Right ventricle myocardium superior (tissue), 1 donor: ENCODE measurements at regions not wholly inside any gene's neighbourhood (a gene's known extent, or its start where the extent isn't known, plus 50 kb on each side); places are given as distances from the start of the nearest gene placed in this dataset.
"Not testable (repeated sequence)": the region's sequence is repeated elsewhere in the genome, so short reads cannot be mapped to it uniquely, and the experiment has no call there.

Experiments
- ATAC-seq: fragments of 200-7000 bp; cut with Tn5 transposase; one replicate; pipeline ENCODE4 v1.9.1; 2020; ENCODE audit warnings: mild to moderate bottlenecking; ENCODE audit not compliant: poor library complexity
- DNase-seq: peaks from one replicate; pipeline ENCODE4 v3.0.0-alpha.2; 2020
- intact Hi-C: fragments of 100-400 bp; cut with DNase I; formaldehyde crosslinking; loops from one replicate; pipeline ENCODE4 v1.11.2; 2022
- donor health status: DM: no; HTN: yes; CAD: no; lungs with severe emphysema.

DNA sequence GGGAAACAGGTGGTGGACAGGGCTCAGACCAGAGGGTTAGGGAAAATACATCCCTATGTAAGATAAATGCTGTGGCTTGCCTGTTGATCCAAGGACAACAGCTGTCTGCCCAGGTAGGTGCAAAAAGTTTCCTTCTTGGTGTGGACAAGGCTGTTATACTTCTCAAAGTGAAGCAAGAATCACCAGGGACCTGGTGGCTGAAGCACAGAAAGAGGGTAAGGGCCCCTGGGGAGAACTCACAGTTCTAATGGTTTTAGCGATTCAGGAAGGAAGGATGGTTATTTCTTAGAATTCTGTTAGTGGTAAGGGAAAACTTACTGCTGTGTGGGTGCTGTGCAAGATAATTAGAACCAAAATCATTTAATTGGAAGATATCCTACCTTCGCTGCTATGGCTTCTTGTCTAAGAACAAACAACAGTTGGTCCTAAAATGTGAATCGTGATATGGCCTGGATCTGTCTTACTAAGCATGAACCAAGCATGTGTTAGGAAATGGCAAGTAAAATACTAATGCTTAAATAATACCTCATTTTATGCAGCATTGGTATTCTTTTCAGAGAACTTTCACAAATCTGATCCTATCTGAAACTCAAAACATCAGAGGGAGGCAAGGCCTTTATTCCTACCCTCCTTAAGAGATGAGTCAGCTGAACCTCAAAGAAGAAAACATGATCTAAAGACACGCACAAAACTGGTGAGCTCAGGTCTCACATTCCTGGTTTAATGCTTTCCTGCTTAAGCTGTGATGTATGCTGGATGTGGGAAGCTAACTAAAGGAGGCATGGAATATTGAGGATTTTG, 159.2 kb upstream of the THUMPD2 start:
- DNase-seq (no peak), ATAC-seq (no peak)
- intact Hi-C loops = no loop called here

DNA sequence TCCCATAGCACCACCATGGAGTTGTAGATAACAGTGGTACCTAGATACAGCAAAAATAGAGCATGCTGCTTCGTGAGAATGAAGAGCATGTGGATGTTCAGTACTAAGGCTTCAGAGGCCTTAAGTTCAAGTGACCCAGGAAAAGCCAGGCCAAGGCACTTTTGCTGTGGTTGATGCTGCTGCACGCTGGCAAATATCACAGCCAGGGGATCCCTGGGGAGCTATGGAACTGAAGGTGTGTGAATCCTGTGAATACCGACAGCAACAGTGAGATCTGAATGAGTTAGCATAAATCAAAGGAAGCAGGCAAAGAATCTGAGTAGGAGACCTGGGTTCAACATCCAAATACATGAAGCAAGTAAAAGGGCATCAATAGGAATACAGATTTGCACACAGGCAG, 158.6 kb upstream of the THUMPD2 start:
- ATAC-seq (no peak), DNase-seq (no peak)
- intact Hi-C loops = no loop called here

DNA sequence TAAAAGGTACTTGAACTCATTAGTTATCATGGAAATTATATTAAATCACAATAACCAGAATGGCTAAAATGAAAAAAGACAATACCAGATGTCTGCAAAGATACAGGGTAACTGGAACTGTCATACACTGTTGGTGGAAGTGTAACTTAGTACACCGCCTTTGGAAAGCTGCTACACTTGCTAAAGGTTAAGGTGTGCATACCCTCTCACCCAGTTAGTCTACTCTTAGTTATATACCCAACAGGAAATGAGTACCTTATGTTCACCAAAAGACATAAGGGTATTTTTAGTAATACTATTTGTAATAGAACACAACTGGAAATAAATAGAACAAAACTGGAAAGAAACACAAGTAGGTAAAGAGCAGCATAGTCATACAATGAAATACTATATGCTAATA, 155.8 kb upstream of the THUMPD2 start:
- intact Hi-C loops = no loop called here
- no peak for ATAC-seq
- DNase-seq = no peak

DNA sequence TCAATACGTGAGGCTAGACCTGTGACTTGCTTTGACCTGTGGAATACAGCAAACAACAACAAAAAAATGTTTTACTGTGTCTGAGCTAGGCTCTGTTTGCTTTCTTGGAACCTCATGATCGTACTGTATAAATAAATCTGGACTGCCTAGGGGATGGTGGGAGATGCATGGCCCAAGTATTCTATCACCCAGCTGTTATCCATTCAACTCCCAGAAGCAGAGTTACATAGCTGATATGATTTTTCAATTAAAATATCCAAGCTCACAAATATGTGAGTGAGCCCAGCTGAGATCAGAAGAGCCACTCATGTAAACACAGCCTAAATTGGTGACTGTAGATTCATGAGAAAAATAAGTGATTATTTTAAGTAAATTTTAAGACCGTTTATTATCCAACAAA, 154.1 kb upstream of the THUMPD2 start:
- DNase-seq (no peak), ATAC-seq (no peak)
- intact Hi-C loops = no loop called here

DNA sequence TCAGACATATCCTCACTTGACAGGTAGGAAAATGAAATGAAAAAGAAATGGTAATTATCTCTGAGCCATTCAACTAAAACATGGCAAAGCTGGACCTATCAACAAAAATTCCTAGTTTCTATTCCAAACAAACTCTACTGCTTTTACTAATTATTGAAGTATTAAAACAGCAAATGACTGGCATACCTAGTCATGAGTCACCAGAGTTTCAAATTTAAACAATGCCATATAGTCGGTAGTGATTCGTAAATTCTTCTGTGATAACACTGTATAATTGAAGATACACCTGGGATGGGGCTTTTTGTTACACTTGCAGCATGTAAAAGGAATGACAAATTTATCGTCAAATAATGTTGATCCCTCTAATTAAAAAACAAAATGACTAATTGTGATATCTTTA, 153.1 kb upstream of the THUMPD2 start:
- no peak for DNase-seq
- no peak for ATAC-seq
- intact Hi-C loops = no loop called here

DNA sequence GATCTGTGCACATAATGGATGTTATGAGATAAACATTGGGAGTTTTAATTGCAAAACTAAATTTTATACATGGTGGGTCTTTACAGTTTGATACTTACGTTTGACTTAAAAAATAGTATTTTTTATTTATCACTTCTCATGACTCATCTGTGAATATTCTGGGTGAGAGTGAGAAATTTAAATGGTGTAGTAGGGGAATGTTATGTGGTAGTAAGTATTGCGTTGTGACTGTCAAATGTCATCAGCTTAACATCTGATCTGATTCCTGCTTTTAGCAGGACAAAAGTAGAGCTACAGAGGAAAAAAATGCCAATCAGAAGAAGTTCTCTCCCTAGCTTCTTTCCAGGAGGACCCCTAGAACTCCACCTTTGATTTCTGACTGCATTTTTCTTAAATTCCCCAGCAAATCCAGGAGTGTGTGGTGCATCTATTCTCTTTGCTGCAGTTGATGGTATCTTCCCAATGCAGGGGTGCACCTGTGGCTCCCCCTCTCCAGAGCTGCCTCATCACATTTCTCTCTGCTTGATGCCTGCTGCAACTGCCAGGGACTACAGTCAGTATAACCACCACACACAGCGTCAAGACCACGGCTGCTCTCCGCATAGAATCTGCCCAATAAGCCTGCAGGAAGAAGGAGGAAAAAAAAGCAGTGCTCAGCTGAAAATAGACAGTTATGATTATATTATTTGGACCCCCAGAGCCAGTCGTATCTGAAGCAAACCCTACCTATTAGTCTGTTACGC, 151.3 kb upstream of the THUMPD2 start:
- ATAC-seq = no peak
- no peak for DNase-seq

DNA sequence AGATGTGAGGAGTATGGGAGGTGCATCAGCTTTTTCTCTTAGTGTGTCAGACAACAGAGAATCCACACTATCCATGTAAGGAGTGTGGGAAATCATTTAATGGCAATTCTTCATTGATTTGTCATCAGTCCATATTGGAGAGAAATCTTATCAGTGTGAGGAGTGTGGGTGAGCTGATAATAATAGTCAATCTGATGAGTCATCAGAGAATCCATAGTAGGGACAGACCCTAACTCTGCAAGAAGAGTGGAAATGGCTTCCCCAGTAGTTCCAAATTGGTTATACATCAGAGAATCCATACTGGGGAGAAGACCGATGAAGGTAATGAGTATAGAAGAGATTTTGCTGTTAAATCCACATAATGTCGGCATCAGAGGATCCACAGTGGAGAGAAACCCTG, 150.5 kb upstream of the THUMPD2 start:
- ATAC-seq (no peak), DNase-seq (no peak)
- intact Hi-C loops = no loop called here

More for the DNA sequence above, 151.3 kb upstream of the THUMPD2 start:
- intact Hi-C loops = no loop called here

DNA sequence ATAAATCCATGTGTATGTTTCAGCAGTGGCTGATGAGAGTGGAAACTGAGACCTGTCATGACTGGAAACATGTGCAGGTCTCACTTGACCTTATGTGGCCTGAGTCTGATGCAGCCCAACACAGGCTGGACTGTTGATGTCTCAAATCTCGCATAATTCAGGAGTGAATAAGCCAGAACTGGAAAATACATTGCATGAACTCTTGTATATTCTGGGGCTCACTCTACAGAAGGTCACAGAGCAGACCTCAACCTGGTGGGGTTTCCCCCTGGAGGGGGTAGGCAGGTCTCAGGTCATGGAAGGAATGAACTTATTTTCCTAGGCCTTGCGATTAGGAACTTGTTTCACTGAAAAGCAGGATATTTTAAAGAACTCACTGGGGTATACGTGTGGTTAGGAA, 146.3 kb upstream of the THUMPD2 start:
- ATAC-seq = no peak
- no peak for DNase-seq
- intact Hi-C loops = no loop called here

DNA sequence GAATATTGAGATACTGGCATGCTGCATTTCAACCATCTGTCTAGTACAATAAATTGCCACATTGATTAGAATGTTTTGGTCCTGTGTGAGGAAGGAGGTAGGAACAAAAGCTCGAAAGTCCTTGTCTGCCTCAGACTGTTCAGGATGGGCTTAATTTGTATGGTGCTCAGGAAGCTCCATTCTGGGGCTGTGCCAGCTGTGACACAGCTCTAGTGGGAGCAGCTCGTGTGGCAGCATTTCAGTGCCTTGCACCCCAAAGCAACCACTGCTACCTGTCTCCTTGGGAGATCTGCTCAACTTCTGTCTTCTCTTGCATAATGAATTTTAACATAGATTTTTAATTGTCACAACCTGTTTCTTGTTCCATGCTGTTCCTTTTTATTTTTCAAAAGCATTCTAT, 144.4 kb upstream of the THUMPD2 start:
- DNase-seq (no peak), ATAC-seq (no peak)
- intact Hi-C loops = no loop called here

DNA sequence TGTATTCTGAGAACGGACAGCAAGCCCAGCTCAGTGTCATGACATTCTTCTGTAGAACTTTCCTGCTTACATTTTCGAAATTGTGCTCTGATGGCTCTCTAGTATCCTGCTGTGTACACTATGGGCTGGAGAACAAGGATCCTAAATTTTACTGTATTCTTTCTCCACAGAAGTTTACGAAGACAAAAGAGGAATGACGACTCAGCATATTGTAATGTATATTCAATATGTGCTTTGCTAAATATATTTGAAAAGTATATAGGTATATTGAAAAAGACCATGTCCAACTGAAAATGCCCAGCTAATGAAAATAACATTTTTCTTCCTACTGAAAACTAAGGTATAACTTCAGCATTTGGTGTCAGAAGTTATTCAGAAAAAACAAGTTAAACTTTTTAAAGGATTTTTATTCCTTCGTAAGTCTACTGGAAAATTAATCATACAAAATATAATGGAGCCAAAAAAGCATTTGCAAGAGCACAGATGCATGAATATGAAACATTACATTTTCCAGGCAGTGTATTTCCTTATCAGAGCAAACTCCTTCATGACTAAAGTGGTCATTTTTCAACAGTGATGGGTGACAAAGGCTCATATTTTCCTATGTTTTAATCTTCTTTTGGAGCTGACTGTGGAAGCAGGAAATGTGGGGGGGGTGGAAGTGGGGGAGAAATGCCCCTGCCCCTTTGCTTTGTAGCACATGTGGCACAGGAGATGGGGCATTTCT, 143.8 kb upstream of the THUMPD2 start:
- no peak for ATAC-seq
- DNase-seq = no peak
- intact Hi-C loops = no loop called here

DNA sequence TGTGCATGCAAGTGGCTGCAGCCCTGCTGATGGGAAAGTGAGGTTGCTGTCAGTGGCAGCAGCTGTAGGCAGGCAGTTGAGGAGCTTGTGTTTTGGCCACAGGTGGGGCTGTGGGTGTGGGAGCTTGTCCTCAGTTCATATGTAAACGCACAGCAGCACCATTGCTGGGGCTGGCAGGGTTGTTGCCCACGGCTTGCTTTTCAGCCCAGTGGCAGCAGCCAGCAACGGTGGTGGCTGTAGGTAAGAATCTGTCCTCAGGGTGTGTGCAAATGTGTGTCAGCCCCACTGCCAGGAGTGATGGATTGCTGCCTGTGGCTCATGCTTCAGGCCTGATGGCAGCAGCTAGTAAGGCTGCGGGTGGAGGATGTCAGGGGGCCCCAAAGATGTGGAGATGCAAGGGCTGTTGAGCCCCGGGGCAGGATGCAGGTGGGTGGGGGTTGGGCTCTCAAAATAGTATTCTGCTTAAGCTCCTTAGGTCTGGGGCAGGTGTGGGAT, 141.3 kb upstream of the THUMPD2 start:
- intact Hi-C loops = no loop called here
- no peak for DNase-seq
- no peak for ATAC-seq

DNA sequence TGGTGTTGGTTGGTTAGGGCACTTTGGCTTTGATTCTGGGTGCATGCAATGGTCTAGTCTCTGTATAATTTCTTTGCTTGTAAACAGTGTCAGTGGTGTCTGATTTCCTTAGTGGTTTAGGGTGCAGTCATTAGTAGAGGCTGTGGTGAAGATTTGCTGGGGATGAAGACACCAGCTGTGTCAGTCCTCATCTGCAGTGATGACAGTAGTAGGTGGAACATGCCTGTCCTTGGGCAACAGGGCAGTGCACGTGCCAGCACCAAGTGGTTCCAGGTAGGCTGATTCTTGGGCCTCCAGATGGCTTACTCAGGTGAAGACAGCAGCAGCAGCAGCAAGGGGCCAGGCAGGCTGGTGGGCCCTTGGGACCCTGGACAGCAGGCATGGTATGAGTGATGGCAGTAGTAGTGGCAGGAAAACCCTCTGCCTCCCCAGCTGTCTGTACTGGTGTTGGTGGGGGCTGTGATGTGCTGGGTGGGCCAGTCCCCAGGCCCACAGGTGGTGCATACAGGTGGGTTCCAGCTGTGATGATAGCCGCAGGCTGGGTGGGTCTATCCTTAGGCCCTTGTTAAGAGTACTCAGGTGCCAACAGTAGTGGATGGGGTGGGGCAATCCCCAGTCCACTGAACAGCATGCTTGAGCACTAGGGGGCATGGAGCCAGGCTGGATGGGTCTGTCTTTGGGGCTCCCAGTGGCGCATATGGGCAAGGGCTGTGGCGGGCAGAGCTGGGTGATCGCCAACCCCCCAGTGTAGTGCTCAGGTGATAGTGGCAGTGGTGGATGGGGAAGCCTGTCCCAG, 140.7 kb upstream of the THUMPD2 start:
- DNase-seq = no peak
- ATAC-seq = no peak
- intact Hi-C loops = loop anchor here (10.0 kb wide), 1 partner anchor 835 kb away; no protein-coding TSS in a partner anchor

DNA sequence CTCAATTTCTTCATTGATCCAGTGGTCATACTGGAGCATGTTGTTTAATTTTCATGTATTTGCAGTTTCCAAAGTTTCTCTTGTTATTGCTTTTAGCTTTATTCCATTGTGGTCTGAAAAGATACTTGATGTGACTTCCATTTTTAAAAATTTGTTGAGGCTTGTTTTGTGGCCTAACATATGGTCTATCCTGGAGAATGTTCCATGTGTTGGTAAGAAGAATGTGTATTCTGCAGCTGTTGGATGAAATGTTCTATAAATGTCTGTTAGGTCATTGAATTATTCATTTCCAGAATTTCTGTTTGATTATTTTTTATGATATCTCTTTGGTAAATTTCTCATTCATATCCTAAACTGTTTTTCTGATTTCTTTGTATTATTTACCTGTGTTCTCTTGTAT, 139.8 kb upstream of the THUMPD2 start:
- no peak for ATAC-seq
- intact Hi-C loops = loop anchor here (10.0 kb wide), 1 partner anchor 836 kb away; no protein-coding TSS in a partner anchor

DNA sequence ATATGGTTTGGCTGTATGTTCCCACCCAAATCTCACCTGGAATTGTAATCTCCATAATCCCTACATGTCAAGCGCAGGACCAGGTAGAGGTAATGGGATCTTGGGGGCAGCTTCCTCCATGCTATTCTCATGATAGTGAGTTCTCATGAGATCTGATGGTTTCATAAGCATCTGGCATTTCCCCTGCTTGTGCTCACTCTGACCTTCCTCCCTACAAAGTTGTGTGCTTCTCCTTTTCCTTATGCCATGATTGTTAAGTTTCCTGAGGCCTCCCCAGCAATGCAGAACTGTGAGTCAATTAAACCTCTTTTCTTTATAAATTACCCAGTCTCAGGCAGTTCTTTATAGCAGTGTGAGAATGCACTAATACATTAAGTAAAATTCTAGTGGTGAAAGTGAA, 138.3 kb upstream of the THUMPD2 start:
- ATAC-seq, DNase-seq: not testable (repeated sequence)
- intact Hi-C loops = loop anchor here (10.0 kb wide), 1 partner anchor 837 kb away; no protein-coding TSS in a partner anchor

More for the DNA sequence above, 139.8 kb upstream of the THUMPD2 start:
- no peak for DNase-seq

DNA sequence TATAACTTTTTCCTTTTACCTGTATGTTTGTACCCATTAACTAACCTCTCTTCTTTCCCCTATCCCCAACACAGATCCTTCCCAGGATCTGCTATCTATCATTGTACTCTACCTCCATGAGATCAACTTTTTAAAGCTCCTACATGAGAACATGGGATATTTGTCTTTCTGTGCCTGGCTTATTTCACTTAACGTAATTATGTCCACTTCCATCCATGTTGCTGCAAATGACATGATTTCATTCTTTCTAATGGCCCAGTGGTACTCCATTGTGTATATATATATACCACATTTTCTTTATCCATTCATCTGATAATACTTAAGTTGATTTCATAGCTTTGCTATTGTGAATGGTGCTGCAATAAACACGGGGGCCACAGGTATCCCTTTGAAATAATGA, 135.9 kb upstream of the THUMPD2 start:
- DNase-seq (no peak), ATAC-seq (no peak)
- intact Hi-C loops = loop anchor here (10.0 kb wide), 1 partner anchor 840 kb away; no protein-coding TSS in a partner anchor

DNA sequence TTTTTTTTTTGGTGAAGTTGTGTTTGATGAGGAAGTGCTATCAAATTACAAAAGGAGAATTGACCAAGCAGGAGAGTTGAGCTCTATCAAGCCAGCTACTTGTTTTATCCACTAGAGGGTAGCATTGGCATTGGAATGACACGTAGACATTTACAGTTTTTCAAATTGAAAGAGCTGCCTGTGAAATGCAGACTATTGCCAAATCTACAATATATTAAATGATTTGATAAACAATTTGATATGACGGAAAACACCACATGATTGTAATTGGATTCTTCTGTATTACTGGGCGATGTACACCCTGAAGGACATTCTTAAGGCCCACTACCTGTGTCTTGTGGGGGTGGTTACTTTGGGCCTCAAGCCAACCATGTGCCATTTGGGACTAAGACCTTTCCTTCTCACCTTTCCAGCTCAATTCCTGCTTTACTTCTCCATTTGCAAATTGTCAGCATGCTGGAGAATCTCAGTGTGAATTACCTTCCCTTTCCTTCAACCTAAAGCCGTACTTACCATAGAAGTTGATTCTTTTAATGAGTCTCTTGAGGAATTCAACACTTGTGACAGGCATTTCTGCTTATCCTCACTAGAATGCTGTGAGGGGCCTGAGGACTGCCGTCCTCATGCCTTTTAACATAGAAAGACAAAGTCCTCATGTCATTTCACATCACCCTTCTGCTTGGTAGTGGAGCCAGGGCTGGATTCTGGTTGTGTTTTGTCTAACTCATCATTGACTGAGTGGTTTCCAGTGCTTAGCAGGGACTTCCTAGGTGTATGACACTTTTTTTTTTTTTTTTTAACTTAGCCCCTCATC, 134.8 kb upstream of the THUMPD2 start:
- ATAC-seq (peak; percentile 87), DNase-seq (no peak)
- intact Hi-C loops = loop anchor here (10.0 kb wide), 1 partner anchor 841 kb away; no protein-coding TSS in a partner anchor

DNA sequence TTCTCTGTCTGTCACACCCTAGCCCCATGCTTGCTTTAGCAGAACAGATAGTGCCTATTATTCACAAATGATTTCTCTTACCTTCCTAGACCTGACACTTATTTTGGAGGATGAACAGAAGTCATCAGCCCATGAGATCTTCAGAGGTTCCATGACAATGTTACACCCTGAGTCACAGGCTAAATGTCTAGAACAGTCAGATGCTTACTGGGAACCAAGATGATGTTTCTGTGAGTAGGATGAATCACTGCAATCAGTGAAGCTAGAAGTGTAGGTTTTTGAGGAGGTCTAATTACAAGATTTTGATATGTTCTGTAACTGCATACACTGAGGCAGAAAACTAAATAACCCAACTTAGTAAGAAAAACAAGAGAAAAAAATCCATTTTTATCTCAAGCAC, 123.0 kb upstream of the THUMPD2 start:
- DNase-seq (no peak), ATAC-seq (no peak)
- intact Hi-C loops = no loop called here

DNA sequence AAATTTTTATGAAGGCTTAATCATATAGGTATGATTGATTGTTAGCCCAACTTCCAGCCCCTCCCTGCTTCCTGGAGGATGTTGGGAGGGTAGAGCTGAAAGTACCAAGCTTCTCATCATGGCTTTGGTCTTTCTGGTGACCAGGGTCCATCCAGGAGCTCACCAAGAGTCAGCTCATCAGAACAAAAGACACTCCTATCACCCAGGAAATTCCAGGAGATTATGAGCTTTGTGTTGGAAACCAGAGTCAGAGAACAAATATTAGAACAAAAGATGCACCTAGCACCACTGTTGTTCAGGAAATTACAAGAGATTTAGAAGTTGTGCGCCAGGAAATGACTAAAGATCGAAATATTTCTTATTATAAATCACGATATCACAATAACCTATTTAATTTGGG, 119.9 kb upstream of the THUMPD2 start:
- DNase-seq (no peak), ATAC-seq (no peak)
- intact Hi-C loops = no loop called here
